SK-N-SH (cell line): ENCODE measurements at regions not wholly inside any gene's neighbourhood (a gene's known extent, or its start where the extent isn't known, plus 50 kb on each side); places are given as distances from the start of the nearest gene placed in this dataset.

Experiments
- CTCF ChIP-seq: fragments of 200-600 bp; sonication (generic); IDR thresholded peaks from 2 replicates; pipeline ENCODE4 v1.6.1; 2017; ENCODE audit warnings: antibody characterized with exemption, mild to moderate bottlenecking, moderate library complexity
- GABPA ChIP-seq: IDR thresholded peaks from 2 replicates; pipeline ENCODE4 v1.4.0; 2012; ENCODE audit warnings: low read depth, mild to moderate bottlenecking
- GATA2 ChIP-seq: sonication (generic); formaldehyde crosslinking; IDR thresholded peaks from 2 replicates; pipeline ENCODE4 v1.5.0; 2020; ENCODE audit warnings: mild to moderate bottlenecking, missing genetic modification reagents
- IRF3 ChIP-seq: fragments of 150-350 bp; IDR thresholded peaks from 2 replicates; pipeline ENCODE4 v1.6.1; 2016; ENCODE audit warnings: mild to moderate bottlenecking, low read depth, low read length
- MAX ChIP-seq: IDR thresholded peaks from 2 replicates; pipeline ENCODE4 v1.4.0; 2012; ENCODE audit warnings: low read depth
- MXI1 ChIP-seq: IDR thresholded peaks from 2 replicates; pipeline ENCODE4 v1.6.1; 2012; ENCODE audit warnings: mild to moderate bottlenecking, low read depth, low read length, improper control_type of control experiment
- POLR2AphosphoS5 ChIP-seq: IDR thresholded peaks from 2 replicates; pipeline ENCODE4 v1.6.1; 2012; ENCODE audit warnings: low read depth, low read length
- RCOR1 ChIP-seq: fragments of 150-350 bp; IDR thresholded peaks from 2 replicates; pipeline ENCODE4 v1.6.1; 2017; ENCODE audit warnings: antibody characterized with exemption, low read length
- REST ChIP-seq: IDR thresholded peaks from 2 replicates; pipeline ENCODE4 v1.6.1; 2012; ENCODE audit warnings: mild to moderate bottlenecking, low read depth, low read length, moderate library complexity
- RFX5 ChIP-seq: IDR thresholded peaks from 2 replicates; pipeline ENCODE4 v1.6.1; 2012; ENCODE audit warnings: mild to moderate bottlenecking, improper control_type of control experiment, low read length
- USF2 ChIP-seq: fragments of 150-350 bp; IDR thresholded peaks from 2 replicates; pipeline ENCODE4 v1.6.1; 2017; ENCODE audit warnings: antibody characterized with exemption, low read length, low read depth, borderline replicate concordance
- YY1 ChIP-seq: IDR thresholded peaks from 2 replicates; pipeline ENCODE4 v1.4.0; 2012; ENCODE audit warnings: low read depth, mild to moderate bottlenecking
- ZBTB33 ChIP-seq: IDR thresholded peaks from 2 replicates; pipeline ENCODE4 v1.4.0; 2012; ENCODE audit warnings: low read depth, borderline replicate concordance

- no peak for TF ChIP-seq POLR2AphosphoS5
- TF ChIP-seq MXI1: no peak
- TF ChIP-seq CTCF: no peak
- no peak for TF ChIP-seq GATA2 (CRISPR knock-in tag)
- no peak for TF ChIP-seq GABPA
- no peak for TF ChIP-seq REST
- TF ChIP-seq YY1: no peak
- TF ChIP-seq MAX: no peak
- no peak for TF ChIP-seq USF2
- TF ChIP-seq ZBTB33: no peak
- TF ChIP-seq RCOR1: no peak
- TF ChIP-seq IRF3: no peak
- no peak for TF ChIP-seq RFX5
These were observed 137.9 kb upstream of the POU1F1 start for GRCh38 chr3:87414271-87414670.
